ENCODE measurements at regions not wholly inside any gene's neighbourhood (a gene's known extent, or its start where the extent isn't known, plus 50 kb on each side); places are given as distances from the start of the nearest gene placed in this dataset.
"Not testable (repeated sequence)": the region's sequence is repeated elsewhere in the genome, so short reads cannot be mapped to it uniquely, and the experiment has no call there.

GRCh38 chr2:224220586-224221255, 181.2 kb downstream of the FAM124B start:
- TF ChIP-seq CTCF (IDR thresholded peaks at IDR 0.05; ENCODE audit: control extremely low read depth, extremely low read depth, low read depth, missing control alignments) = no peak
- CTCF ChIA-PET = no interaction called here
- no peak for DNase-seq (ENCODE audit: extremely low spot score)
- POLR2A ChIA-PET = no interaction called here

- TF ChIP-seq CTCF (IDR thresholded peaks at IDR 0.05; ENCODE audit: control extremely low read depth, extremely low read depth, low read depth, missing control alignments) = no peak
- ChIA-PET CTCF (interaction anchor here (1.9 kb wide), 1 partner anchor 11 kb away, joined by 5 read pairs; no protein-coding TSS in a partner anchor), POLR2A (no interaction called here)
- no peak for DNase-seq (ENCODE audit: extremely low spot score)
Observed at GRCh38 chr2:224219781-224220180, 180.7 kb upstream of the SERPINE2 start.

GRCh38 chr2:224217962-224218347, 178.9 kb upstream of the SERPINE2 start:
- no peak for DNase-seq (ENCODE audit: extremely low spot score)
- POLR2A ChIA-PET = no interaction called here
- CTCF ChIA-PET = interaction anchor here (1.9 kb wide), 1 partner anchor 10 kb away, joined by 5 read pairs; no protein-coding TSS in a partner anchor
- no peak for TF ChIP-seq CTCF (IDR thresholded peaks at IDR 0.05; ENCODE audit: control extremely low read depth, extremely low read depth, low read depth, missing control alignments)

- POLR2A ChIA-PET = no interaction called here
- no peak for TF ChIP-seq CTCF (IDR thresholded peaks at IDR 0.05; ENCODE audit: control extremely low read depth, extremely low read depth, low read depth, missing control alignments)
- no peak for DNase-seq (ENCODE audit: extremely low spot score)
- CTCF ChIA-PET = interaction anchor here (1.5 kb wide), 1 partner anchor 29 kb away, joined by 5 read pairs; no protein-coding TSS in a partner anchor
Observed at GRCh38 chr2:224217233-224217961, 178.3 kb upstream of the SERPINE2 start.

GRCh38 chr2:224215611-224216010, 176.5 kb upstream of the SERPINE2 start:
- POLR2A ChIA-PET; DNase-seq (ENCODE audit: extremely low spot score); CTCF ChIA-PET: not testable (repeated sequence)

GRCh38 chr2:224213396-224213795, 174.3 kb upstream of the SERPINE2 start:
- ChIA-PET POLR2A (no interaction called here), CTCF (no interaction called here)
- DNase-seq (ENCODE audit: extremely low spot score) = no peak
- TF ChIP-seq CTCF (IDR thresholded peaks at IDR 0.05; ENCODE audit: control extremely low read depth, extremely low read depth, low read depth, missing control alignments) = no peak

GRCh38 chr2:224211791-224212190, 172.7 kb upstream of the SERPINE2 start:
- POLR2A ChIA-PET = no interaction called here
- CTCF ChIA-PET = no interaction called here
- no peak for DNase-seq (ENCODE audit: extremely low spot score)
- TF ChIP-seq CTCF (IDR thresholded peaks at IDR 0.05; ENCODE audit: control extremely low read depth, extremely low read depth, low read depth, missing control alignments) = no peak
